Esophagus squamous epithelium (tissue), 5 donors: ENCODE measurements at regions not wholly inside any gene's neighbourhood (a gene's known extent, or its start where the extent isn't known, plus 50 kb on each side); places are given as distances from the start of the nearest gene placed in this dataset.

Experiments used
- DNase-seq: peaks from one replicate; lab custom pipeline; 2025; lab: John Stamatoyannopoulos, UW
- H3K27ac ChIP-seq, 4 donors: fragments of 200-600 bp; sonication (generic); one replicate each; pipeline ENCODE4 v1.5.1; 2016 to 2019; ENCODE audit warnings: mild to moderate bottlenecking in 1 of 4
- H3K27me3 ChIP-seq, 4 donors: fragments of 200-600 bp; sonication (generic); 1 replicate in 3 of 4; 2 replicates in 1 of 4; pipeline versions ENCODE4 v1.5.1 to v1.6.0; 2017 to 2021; ENCODE audit warnings: antibody characterized with exemption in 1 of 4
- H3K36me3 ChIP-seq, 3 donors: fragments of 200-600 bp; sonication (generic); one replicate each; pipeline ENCODE4 v1.5.1; 2016 to 2019
- H3K4me1 ChIP-seq, 3 donors: fragments of 200-600 bp; sonication (generic); one replicate each; pipeline ENCODE4 v1.5.1; 2017 to 2019
- H3K4me3 ChIP-seq, 4 donors: fragments of 200-600 bp; sonication (generic); 1 replicate in 3 of 4; 2 replicates in 1 of 4; pipeline ENCODE4 v1.5.1; 2016 to 2019; ENCODE audit warnings: mild to moderate bottlenecking in 2 of 4, moderate library complexity in 1 of 4
- H3K9me3 ChIP-seq, 3 donors: fragments of 200-600 bp; sonication (generic); one replicate each; pipeline ENCODE4 v1.5.1; 2016 to 2019
- CTCF ChIP-seq, 6 experiments: fragments of 450-650 bp in 4 of 6; fragments of 200-600 bp in 2 of 6; sonication (generic) in 2 of 6; IDR thresholded peaks; one replicate each; pipeline ENCODE4 v1.5.1; 2016 to 2019; ENCODE audit warnings: antibody characterized with exemption in 6 of 6, mild to moderate bottlenecking in 4 of 6, moderate library complexity in 4 of 6
- POLR2A ChIP-seq, 4 donors: fragments of 450-650 bp; IDR thresholded peaks; one replicate each; pipeline ENCODE4 v1.6.1; 2017; ENCODE audit warnings: antibody characterized with exemption in 4 of 4, mild to moderate bottlenecking in 4 of 4, moderate library complexity in 3 of 4
- WGBS, 2 donors: methylation state at CpG; one replicate each; pipeline ENCODE4 v1.1.5; 2018; 5-methylcytosine and 5-hydroxymethylcytosine counted together
- intact Hi-C: fragments of 100-400 bp; cut with DNase I; formaldehyde crosslinking; loops from one replicate; pipeline ENCODE4 v1.15.0; 2022
- donor health status: DM: yes; HTN: yes; CAD: no.

GRCh38 chr2:195477996-195478382 lies 179.0 kb upstream of the SLC39A10 start:
- Histone ChIP-seq H3K4me3 (no peak overlapping the region), H3K27me3 (no peaks in the 10 kb centered on the region), H3K27ac (no peak overlapping the region), H3K9me3 (no peaks in the 10 kb centered on the region), H3K4me1 (no peaks in the 10 kb centered on the region), H3K36me3 (no peaks in the 10 kb centered on the region)
- TF ChIP-seq CTCF (IDR thresholded peaks at IDR 0.05) (no peak), POLR2A (IDR thresholded peaks at IDR 0.05) (no peak)
- intact Hi-C loops = no loop called here
- DNase-seq = no peak

GRCh38 chr2:195477248-195477995 lies 179.6 kb upstream of the SLC39A10 start:
- H3K9me3 ChIP-seq = no peaks in the 10 kb centered on the region
- no peaks in the 10 kb centered on the region for H3K4me1 ChIP-seq
- H3K27ac ChIP-seq = no peak overlapping the region
- H3K27me3 ChIP-seq = no peaks in the 10 kb centered on the region
- H3K36me3 ChIP-seq = no peaks in the 10 kb centered on the region
- H3K4me3 ChIP-seq = no peak overlapping the region
- no peak for TF ChIP-seq CTCF (IDR thresholded peaks at IDR 0.05)
- TF ChIP-seq POLR2A (IDR thresholded peaks at IDR 0.05) = no peak
- 59 to 66% methylated on average over 2 of the region's 2 CpGs for WGBS, 2 donors
- intact Hi-C loops = no loop called here
- no peak for DNase-seq

- no peak for TF ChIP-seq CTCF (IDR thresholded peaks at IDR 0.05)
- no peak for TF ChIP-seq POLR2A (IDR thresholded peaks at IDR 0.05)
- Histone ChIP-seq H3K27ac (no peak overlapping the region), H3K27me3 (no peaks in the 10 kb centered on the region), H3K9me3 (no peaks in the 10 kb centered on the region), H3K4me1 (no peaks in the 10 kb centered on the region), H3K36me3 (no peaks in the 10 kb centered on the region), H3K4me3 (no peak overlapping the region)
- 70 to 72% methylated on average over 5 of the region's 5 CpGs for WGBS, 2 donors
- no peak for DNase-seq
- intact Hi-C loops = no loop called here
Measured at GRCh38 chr2:195475336-195475735, 181.7 kb upstream of the SLC39A10 start.

GRCh38 chr2:195473862-195474261 lies 183.2 kb upstream of the SLC39A10 start:
- no peaks in the 10 kb centered on the region for H3K36me3 ChIP-seq
- TF ChIP-seq POLR2A (IDR thresholded peaks at IDR 0.05) = no peak
- TF ChIP-seq CTCF (IDR thresholded peaks at IDR 0.05) = no peak
- no peak overlapping the region for H3K4me3 ChIP-seq
- intact Hi-C loops = no loop called here
- DNase-seq = no peak
- 79 to 89% methylated on average over 6 of the region's 6 CpGs for whole genome bisulfite sequencing, 2 donors
- no peaks in the 10 kb centered on the region for H3K27me3 ChIP-seq
- no peak overlapping the region for H3K27ac ChIP-seq
- H3K9me3 ChIP-seq = no peaks in the 10 kb centered on the region
- H3K4me1 ChIP-seq = no peaks in the 10 kb centered on the region

- no peak for TF ChIP-seq POLR2A (IDR thresholded peaks at IDR 0.05)
- TF ChIP-seq CTCF (IDR thresholded peaks at IDR 0.05) = no peak
- 64 to 68% methylated on average over 3 of the region's 3 CpGs for WGBS, 2 donors
- intact Hi-C loops = no loop called here
Measured at GRCh38 chr2:195472501-195473234, 184.4 kb upstream of the SLC39A10 start.

More at GRCh38 chr2:195472501-195473234, 184.4 kb upstream of the SLC39A10 start:
- Histone ChIP-seq H3K4me1 (no peaks in the 10 kb centered on the region), H3K27ac (no peak overlapping the region), H3K9me3 (no peaks in the 10 kb centered on the region), H3K4me3 (no peak overlapping the region), H3K27me3 (no peaks in the 10 kb centered on the region), H3K36me3 (no peaks in the 10 kb centered on the region)
- no peak for DNase-seq
